ENCODE measurements at regions not wholly inside any gene's neighbourhood (a gene's known extent, or its start where the extent isn't known, plus 50 kb on each side); places are given as distances from the start of the nearest gene placed in this dataset.

DNA sequence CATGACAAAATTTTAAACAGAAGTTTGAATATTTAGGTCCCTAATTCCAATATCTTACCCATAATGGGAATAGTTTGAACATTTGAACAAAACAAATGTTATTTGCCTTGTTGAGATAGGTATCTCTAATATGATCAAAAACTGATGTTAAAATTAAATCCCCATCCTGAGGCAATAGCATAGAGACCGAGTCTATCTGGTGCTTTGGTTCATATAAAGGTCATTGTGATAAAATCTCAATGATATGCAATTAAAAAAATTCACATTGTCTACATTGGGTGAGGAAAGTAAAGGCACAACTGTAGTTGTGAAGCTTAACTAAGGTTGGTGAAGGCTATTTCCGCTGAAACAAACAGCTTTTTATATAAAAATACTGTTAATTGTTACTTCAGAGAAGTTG lies 318.3 kb downstream of the CAAP1 start:
- TF ChIP-seq CTCF (conservative IDR thresholded peaks at IDR 0.05; ENCODE audit: low read depth, low read length) (no peak), EZH2 (IDR thresholded peaks at IDR 0.05; ENCODE audit: borderline replicate concordance, low read depth, low read length, poor library complexity, severe bottlenecking) (no peak)

Measured in A673 (cell line).